PC-9 (cell line): ENCODE measurements at regions not wholly inside any gene's neighbourhood (a gene's known extent, or its start where the extent isn't known, plus 50 kb on each side); places are given as distances from the start of the nearest gene placed in this dataset.
"Not testable (repeated sequence)": the region's sequence is repeated elsewhere in the genome, so short reads cannot be mapped to it uniquely, and the experiment has no call there.

Source experiments
- EZH2 ChIP-seq: fragments of 200-600 bp; sonication (generic); IDR thresholded peaks from 2 replicates; pipeline ENCODE4 v1.8.0; 2017; ENCODE audit warnings: antibody characterized with exemption, low read depth
- TF ChIP-seq, protein P1 (sequence below): fragments of 200-600 bp; sonication (generic); conservative IDR thresholded peaks from 2 replicates; pipeline ENCODE4 v1.6.1; 2017; ENCODE audit warnings: mixed run types, antibody characterized with exemption, mild to moderate bottlenecking, moderate library complexity

DNA sequence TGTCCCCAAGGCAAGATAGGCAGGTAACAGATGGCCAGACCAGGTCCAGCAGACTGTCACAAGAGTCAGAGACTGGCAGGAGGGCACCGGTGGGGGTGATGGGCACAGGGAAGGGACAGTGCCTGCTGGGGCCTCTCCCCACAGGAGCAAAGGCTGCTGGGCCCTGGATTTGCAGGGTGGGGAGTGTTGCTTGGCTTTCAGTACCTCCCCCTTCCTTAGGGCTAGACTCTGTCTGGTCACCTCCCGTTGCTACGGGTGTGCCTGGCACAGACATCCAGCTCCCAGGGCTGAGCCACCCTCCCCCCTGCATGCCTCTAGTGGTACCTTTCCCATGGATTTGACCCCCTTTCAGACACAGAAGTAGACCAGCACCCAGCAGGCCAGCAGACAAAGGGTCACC is 205.7 kb upstream of the TP53TG3 start:
- TF ChIP-seq, protein P1, sequence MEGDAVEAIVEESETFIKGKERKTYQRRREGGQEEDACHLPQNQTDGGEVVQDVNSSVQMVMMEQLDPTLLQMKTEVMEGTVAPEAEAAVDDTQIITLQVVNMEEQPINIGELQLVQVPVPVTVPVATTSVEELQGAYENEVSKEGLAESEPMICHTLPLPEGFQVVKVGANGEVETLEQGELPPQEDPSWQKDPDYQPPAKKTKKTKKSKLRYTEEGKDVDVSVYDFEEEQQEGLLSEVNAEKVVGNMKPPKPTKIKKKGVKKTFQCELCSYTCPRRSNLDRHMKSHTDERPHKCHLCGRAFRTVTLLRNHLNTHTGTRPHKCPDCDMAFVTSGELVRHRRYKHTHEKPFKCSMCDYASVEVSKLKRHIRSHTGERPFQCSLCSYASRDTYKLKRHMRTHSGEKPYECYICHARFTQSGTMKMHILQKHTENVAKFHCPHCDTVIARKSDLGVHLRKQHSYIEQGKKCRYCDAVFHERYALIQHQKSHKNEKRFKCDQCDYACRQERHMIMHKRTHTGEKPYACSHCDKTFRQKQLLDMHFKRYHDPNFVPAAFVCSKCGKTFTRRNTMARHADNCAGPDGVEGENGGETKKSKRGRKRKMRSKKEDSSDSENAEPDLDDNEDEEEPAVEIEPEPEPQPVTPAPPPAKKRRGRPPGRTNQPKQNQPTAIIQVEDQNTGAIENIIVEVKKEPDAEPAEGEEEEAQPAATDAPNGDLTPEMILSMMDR, result not testable (repeated sequence)
- not testable (repeated sequence) for TF ChIP-seq EZH2
